CD4-positive, alpha-beta T cell (primary cell): ENCODE measurements at regions not wholly inside any gene's neighbourhood (a gene's known extent, or its start where the extent isn't known, plus 50 kb on each side); places are given as distances from the start of the nearest gene placed in this dataset.

Experiments used
- ATAC-seq: fragments of 200-7000 bp; cut with Tn5 transposase; one replicate; pipeline ENCODE4 v1.10.0; 2022; ENCODE audit warnings: mild to moderate bottlenecking; ENCODE audit not compliant: poor library complexity
- CTCF ChIA-PET: fragments of 350-600 bp; sonication (Branson Sonifier 250); formaldehyde crosslinking; loops from one replicate; lab custom pipeline; 2021; ENCODE audit warnings: antibody characterized with exemption, inconsistent platforms; lab: Charles Lee
- POLR2A ChIA-PET: fragments of 350-600 bp; sonication (Branson Sonifier 250); formaldehyde crosslinking; loops from one replicate; lab custom pipeline; 2021; ENCODE audit warnings: antibody characterized with exemption, inconsistent platforms; lab: Charles Lee
- DNase-seq, 14 experiments: peaks; one replicate each; pipeline ENCODE4 v3.0.0-alpha.2; 2013 to 2020; ENCODE audit warnings: mixed read lengths in 2 of 14
- H3K27ac ChIP-seq, 2 donors: one replicate each; pipeline versions ENCODE4 v1.5.1 to v1.7.0; 2013; ENCODE audit warnings: low read length in 2 of 2, low read depth in 1 of 2, mild to moderate bottlenecking in 1 of 2
- H3K27me3 ChIP-seq, 2 experiments: 1 replicate in 1 of 2; 2 replicates in 1 of 2; pipeline versions ENCODE4 v1.6.1 to v1.7.0; 2013; ENCODE audit warnings: low read length in 2 of 2, control low read depth in 1 of 2, mild to moderate bottlenecking in 1 of 2, moderate library complexity in 1 of 2; ENCODE audit not compliant: insufficient read depth in 2 of 2, control insufficient read depth in 1 of 2
- H3K36me3 ChIP-seq: one replicate; pipeline ENCODE4 v1.6.1; 2013; ENCODE audit warnings: low read length, control low read depth; ENCODE audit not compliant: insufficient read depth
- H3K4me1 ChIP-seq: one replicate; pipeline ENCODE4 v1.6.1; 2013; ENCODE audit warnings: low read length, control low read depth; ENCODE audit not compliant: insufficient read depth
- H3K4me3 ChIP-seq: one replicate; pipeline ENCODE4 v1.5.1; 2013; ENCODE audit warnings: mild to moderate bottlenecking, low read length, moderate library complexity
- H3K9me3 ChIP-seq, 2 experiments: 1 replicate in 1 of 2; 2 replicates in 1 of 2; pipeline versions ENCODE4 v1.6.1 to v1.7.0; 2013; ENCODE audit warnings: low read length in 2 of 2, mild to moderate bottlenecking in 2 of 2, control low read depth in 1 of 2, moderate library complexity in 1 of 2; ENCODE audit not compliant: control insufficient read depth in 1 of 2, insufficient read depth in 1 of 2
- H3K27ac Mint-ChIP-seq: one replicate; pipeline ENCODE4 v1.8.0; 2020; ENCODE audit warnings: mixed read lengths
- H3K27me3 Mint-ChIP-seq: one replicate; pipeline ENCODE4 v1.8.0; 2021; ENCODE audit warnings: mixed read lengths
- H3K36me3 Mint-ChIP-seq: one replicate; pipeline ENCODE4 v1.8.0; 2021; ENCODE audit warnings: low read depth, mixed read lengths
- H3K4me1 Mint-ChIP-seq: one replicate; pipeline ENCODE4 v1.8.0; 2021; ENCODE audit warnings: low read depth, mixed read lengths
- H3K4me3 Mint-ChIP-seq: one replicate; pipeline ENCODE4 v1.8.0; 2020; ENCODE audit warnings: mild to moderate bottlenecking, mixed read lengths
- H3K9me3 Mint-ChIP-seq: one replicate; pipeline ENCODE4 v1.8.0; 2020; ENCODE audit warnings: mixed read lengths
- intact Hi-C, 2 experiments: fragments of 100-400 bp; cut with DNase I in 1 of 2; cut with micrococcal nuclease in 1 of 2; formaldehyde crosslinking; loops; one replicate each; pipeline versions ENCODE4 v1.15.1 to v1.9.0; 2023 to 2025; cut with DNase I, micrococcal nuclease
- TF ChIP-seq, protein P1 (sequence below): fragments of 200-600 bp; IDR thresholded peaks from one replicate; pipeline ENCODE4 v1.8.0; 2022; ENCODE audit warnings: antibody characterized with exemption, mild to moderate bottlenecking

DNA sequence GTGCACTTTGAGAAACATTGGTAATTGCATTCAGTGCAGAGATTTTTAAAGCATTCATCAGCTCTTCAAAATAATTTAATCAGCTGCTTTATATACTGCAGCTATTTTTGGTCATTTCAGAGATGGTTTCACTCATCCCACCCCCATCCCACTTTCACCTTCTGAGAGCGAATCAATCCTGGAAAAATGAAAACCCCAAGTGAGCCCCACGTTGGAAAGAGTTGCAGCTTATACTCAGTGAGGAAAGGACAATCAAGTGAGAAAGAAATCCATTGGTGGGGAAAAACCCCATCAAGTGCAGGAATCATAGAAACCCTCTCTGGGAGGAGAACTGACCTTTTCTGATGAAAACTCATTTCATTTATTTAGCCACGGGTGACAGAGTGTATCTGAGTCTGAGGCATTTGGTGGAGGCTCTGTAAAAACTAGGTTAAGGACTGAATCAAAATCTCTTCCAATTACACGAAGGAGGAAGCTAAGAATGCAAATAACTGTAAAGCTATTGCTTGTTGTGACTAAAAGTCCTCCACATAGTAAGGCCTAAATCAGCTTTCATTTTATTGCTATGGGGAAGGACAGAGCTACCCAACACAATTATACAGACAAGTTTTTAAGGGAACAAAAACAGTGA lies 240.4 kb upstream of the PGRMC2 start:
- DNase-seq (no peak), ATAC-seq (no peak)
- H3K9me3 Mint-ChIP-seq, result no peaks in the 10 kb centered on the region
- TF ChIP-seq, protein P1, sequence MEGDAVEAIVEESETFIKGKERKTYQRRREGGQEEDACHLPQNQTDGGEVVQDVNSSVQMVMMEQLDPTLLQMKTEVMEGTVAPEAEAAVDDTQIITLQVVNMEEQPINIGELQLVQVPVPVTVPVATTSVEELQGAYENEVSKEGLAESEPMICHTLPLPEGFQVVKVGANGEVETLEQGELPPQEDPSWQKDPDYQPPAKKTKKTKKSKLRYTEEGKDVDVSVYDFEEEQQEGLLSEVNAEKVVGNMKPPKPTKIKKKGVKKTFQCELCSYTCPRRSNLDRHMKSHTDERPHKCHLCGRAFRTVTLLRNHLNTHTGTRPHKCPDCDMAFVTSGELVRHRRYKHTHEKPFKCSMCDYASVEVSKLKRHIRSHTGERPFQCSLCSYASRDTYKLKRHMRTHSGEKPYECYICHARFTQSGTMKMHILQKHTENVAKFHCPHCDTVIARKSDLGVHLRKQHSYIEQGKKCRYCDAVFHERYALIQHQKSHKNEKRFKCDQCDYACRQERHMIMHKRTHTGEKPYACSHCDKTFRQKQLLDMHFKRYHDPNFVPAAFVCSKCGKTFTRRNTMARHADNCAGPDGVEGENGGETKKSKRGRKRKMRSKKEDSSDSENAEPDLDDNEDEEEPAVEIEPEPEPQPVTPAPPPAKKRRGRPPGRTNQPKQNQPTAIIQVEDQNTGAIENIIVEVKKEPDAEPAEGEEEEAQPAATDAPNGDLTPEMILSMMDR, result no peak
- no peak overlapping the region for H3K27ac ChIP-seq
- ChIA-PET POLR2A (no interaction called here), CTCF (interaction anchor here (0.6 kb wide), 1 partner anchor 319 kb away, joined by 4 read pairs; no protein-coding TSS in a partner anchor)
- peaks cover 0 to 3% of the 10 kb centered on the region in 2 experiments for H3K9me3 ChIP-seq
- no peaks in the 10 kb centered on the region for H3K4me1 ChIP-seq
- H3K4me1 Mint-ChIP-seq, result no peaks in the 10 kb centered on the region
- H3K4me3 Mint-ChIP-seq, result no peak overlapping the region
- no peak overlapping the region for H3K27ac Mint-ChIP-seq
- peaks cover 12% of the 10 kb centered on the region for H3K27me3 Mint-ChIP-seq
- H3K4me3 ChIP-seq, result no peak overlapping the region
- H3K36me3 Mint-ChIP-seq, result no peaks in the 10 kb centered on the region
- no peaks in the 10 kb centered on the region for H3K27me3 ChIP-seq
- H3K36me3 ChIP-seq, result no peaks in the 10 kb centered on the region
- intact Hi-C loops, result no loop called here

DNA sequence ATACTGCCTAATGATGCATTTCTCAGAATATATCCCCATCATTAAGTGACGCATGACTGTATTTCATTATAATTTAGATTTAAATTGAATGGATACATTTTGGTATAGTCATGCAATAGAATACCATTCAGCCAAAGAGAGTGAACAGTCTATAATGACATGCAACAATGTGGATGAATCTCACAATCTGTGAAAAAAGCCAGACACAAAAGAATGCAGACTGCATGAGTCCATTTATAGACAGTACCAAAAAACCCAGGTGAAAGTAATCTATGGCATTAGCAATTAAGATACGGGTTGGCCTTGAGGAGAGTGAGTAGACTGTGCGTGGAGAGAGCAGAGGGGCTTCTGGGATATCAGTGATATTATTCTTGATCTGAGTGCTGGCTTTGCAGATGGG lies 239.7 kb upstream of the PGRMC2 start:
- Mint-ChIP-seq H3K36me3 (no peaks in the 10 kb centered on the region), H3K4me1 (no peaks in the 10 kb centered on the region), H3K4me3 (no peak overlapping the region), H3K27ac (no peak overlapping the region), H3K9me3 (no peaks in the 10 kb centered on the region), H3K27me3 (peaks cover 10% of the 10 kb centered on the region)
- no peaks in the 10 kb centered on the region for H3K36me3 ChIP-seq
- ChIA-PET POLR2A (no interaction called here), CTCF (no interaction called here)
- H3K9me3 ChIP-seq, result peaks cover 0 to 3% of the 10 kb centered on the region in 2 experiments
- TF ChIP-seq, protein P1, result no peak
- no peaks in the 10 kb centered on the region for H3K27me3 ChIP-seq
- H3K4me3 ChIP-seq, result no peak overlapping the region
- H3K27ac ChIP-seq, result no peak overlapping the region
- DNase-seq (no peak), ATAC-seq (no peak)
- intact Hi-C loops, result no loop called here
- H3K4me1 ChIP-seq, result no peaks in the 10 kb centered on the region

DNA sequence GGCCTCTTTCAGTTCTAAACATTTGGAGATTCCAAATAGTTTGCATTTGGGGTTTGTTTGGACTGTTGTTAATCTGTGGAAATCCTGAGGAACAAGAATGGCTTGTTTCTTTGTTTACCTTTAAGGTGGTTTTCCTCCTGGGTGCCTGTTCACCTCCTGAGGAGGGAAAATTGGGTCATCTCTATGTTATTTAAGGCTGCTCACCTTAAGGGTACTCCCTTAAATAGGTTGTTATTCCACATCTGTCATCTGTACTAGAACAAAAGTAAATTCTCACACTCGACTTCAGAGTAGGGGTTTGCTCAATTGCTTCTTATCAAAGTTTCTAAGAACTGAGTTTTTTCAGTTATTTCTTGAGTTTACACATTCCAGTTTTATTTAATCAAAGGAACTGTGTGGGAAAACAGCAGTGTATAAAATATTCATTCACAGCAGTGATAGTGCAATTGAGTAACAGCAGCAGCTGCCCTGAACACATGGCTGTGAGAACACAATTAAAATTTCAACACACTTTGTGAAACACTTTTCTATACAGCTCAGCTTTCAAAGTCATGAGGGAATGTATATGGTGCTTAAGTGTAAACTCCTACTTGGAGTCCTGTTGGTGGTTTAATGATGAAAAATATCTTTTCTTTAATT lies 238.5 kb upstream of the PGRMC2 start:
- no peaks in the 10 kb centered on the region for H3K27me3 ChIP-seq
- no peaks in the 10 kb centered on the region for H3K9me3 Mint-ChIP-seq
- CTCF ChIA-PET, result no interaction called here
- H3K27me3 Mint-ChIP-seq, result peaks cover 17% of the 10 kb centered on the region
- TF ChIP-seq, protein P1, result no peak
- no peak overlapping the region for H3K4me3 ChIP-seq
- POLR2A ChIA-PET, result no interaction called here
- H3K36me3 ChIP-seq, result no peaks in the 10 kb centered on the region
- intact Hi-C loops, result no loop called here
- DNase-seq, result no peak
- no peaks in the 10 kb centered on the region for H3K4me1 Mint-ChIP-seq
- ATAC-seq, result no peak
- H3K4me1 ChIP-seq, result no peaks in the 10 kb centered on the region
- H3K9me3 ChIP-seq, result peaks cover 0 to 3% of the 10 kb centered on the region in 2 experiments
- H3K27ac ChIP-seq, result no peak overlapping the region
- no peaks in the 10 kb centered on the region for H3K36me3 Mint-ChIP-seq
- no peak overlapping the region for H3K27ac Mint-ChIP-seq
- no peak overlapping the region for H3K4me3 Mint-ChIP-seq
